HEK293T (cell line): ENCODE measurements at regions not wholly inside any gene's neighbourhood (a gene's known extent, or its start where the extent isn't known, plus 50 kb on each side); places are given as distances from the start of the nearest gene placed in this dataset.

ENCODE experiments used
- ARNT ChIP-seq: fragments of 450-650 bp; IDR thresholded peaks from 2 replicates; pipeline ENCODE4 v1.6.1; 2017; ENCODE audit warnings: mild to moderate bottlenecking
- BHLHE40 ChIP-seq: fragments of 450-650 bp; IDR thresholded peaks from 2 replicates; pipeline ENCODE4 v1.6.1; 2016; ENCODE audit warnings: mild to moderate bottlenecking, moderate library complexity, borderline replicate concordance
- CTBP1 ChIP-seq: fragments of 450-650 bp; IDR thresholded peaks from 2 replicates; pipeline ENCODE4 v1.6.1; 2016; ENCODE audit warnings: borderline replicate concordance
- ELF4 ChIP-seq: fragments of 450-650 bp; IDR thresholded peaks from 2 replicates; pipeline ENCODE4 v1.6.1; 2017; ENCODE audit warnings: antibody characterized with exemption
- FOXK2 ChIP-seq: fragments of 450-650 bp; IDR thresholded peaks from 2 replicates; pipeline ENCODE4 v1.6.1; 2016; ENCODE audit warnings: mild to moderate bottlenecking
- FOXM1 ChIP-seq: fragments of 450-650 bp; IDR thresholded peaks from 2 replicates; pipeline ENCODE4 v1.6.1; 2017; ENCODE audit warnings: mild to moderate bottlenecking, borderline replicate concordance
- HDGF ChIP-seq: fragments of 450-650 bp; IDR thresholded peaks from 2 replicates; pipeline ENCODE4 v1.6.1; 2017; ENCODE audit warnings: antibody characterized with exemption, borderline replicate concordance
- L3MBTL2 ChIP-seq: fragments of 450-650 bp; conservative IDR thresholded peaks from 2 replicates; pipeline ENCODE4 v1.6.1; 2016; ENCODE audit warnings: mild to moderate bottlenecking
- NFRKB ChIP-seq: fragments of 450-650 bp; IDR thresholded peaks from 2 replicates; pipeline ENCODE4 v1.6.1; 2016; ENCODE audit warnings: mild to moderate bottlenecking, moderate library complexity
- SP1 ChIP-seq: fragments of 450-650 bp; IDR thresholded peaks from 2 replicates; pipeline ENCODE4 v1.6.1; 2017
- SUZ12 ChIP-seq: fragments of 450-650 bp; IDR thresholded peaks from 2 replicates; pipeline ENCODE4 v1.6.1; 2016; ENCODE audit warnings: mild to moderate bottlenecking
- TARDBP ChIP-seq: fragments of 450-650 bp; IDR thresholded peaks from 2 replicates; pipeline ENCODE4 v1.6.1; 2016
- ZNF384 ChIP-seq: fragments of 450-650 bp; IDR thresholded peaks from 2 replicates; pipeline ENCODE4 v1.6.1; 2016
- TF ChIP-seq, protein P1 (sequence below): fragments of 450-650 bp; IDR thresholded peaks from 2 replicates; pipeline ENCODE4 v1.6.1; 2016

DNA sequence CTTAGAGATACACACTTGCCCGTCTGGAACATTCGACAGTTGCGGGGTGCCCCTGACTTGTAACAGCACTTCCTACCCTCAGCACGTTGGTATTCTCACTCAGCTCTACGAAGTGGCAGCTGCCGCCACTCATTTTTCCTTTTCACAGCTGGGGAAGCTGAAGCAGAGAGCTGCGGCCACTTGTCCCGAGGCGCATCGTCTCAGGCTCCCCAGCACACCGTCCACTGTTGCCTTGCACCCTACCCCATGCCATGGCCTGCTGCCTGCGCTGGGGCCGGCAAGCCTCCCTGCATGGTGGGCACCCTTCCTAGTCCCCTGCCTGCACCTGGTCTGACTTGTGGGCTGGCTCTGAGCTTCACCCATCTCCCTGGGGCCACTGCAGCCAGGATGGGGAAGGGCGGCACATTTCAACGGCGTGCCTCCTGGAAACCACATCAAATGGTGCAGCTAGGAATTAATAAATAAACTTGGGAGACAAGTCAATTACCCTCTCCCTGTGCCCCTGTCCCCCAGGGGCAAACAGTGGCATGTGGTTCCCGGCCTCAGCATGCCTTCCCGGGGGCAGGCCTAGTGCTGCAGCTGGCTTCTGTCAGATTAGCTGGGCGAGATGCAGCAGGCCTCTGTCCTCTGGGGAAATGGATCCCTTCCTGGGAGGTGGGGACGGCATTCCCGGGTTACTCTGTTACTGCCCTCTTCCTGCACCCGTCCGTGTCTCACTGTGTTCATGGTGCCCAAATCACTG, 64.7 kb upstream of the HAAO start:
- TF ChIP-seq HDGF (no peak), SUZ12 (no peak), SP1 (no peak), FOXM1 (no peak), TARDBP (no peak), FOXK2 (no peak), L3MBTL2 (no peak), ARNT (no peak), BHLHE40 (no peak), CTBP1 (no peak), ZNF384 (no peak), NFRKB (no peak), ELF4 (no peak)
- TF ChIP-seq, protein P1, sequence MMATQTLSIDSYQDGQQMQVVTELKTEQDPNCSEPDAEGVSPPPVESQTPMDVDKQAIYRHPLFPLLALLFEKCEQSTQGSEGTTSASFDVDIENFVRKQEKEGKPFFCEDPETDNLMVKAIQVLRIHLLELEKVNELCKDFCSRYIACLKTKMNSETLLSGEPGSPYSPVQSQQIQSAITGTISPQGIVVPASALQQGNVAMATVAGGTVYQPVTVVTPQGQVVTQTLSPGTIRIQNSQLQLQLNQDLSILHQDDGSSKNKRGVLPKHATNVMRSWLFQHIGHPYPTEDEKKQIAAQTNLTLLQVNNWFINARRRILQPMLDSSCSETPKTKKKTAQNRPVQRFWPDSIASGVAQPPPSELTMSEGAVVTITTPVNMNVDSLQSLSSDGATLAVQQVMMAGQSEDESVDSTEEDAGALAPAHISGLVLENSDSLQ: no peak
